ENCODE measurements at regions not wholly inside any gene's neighbourhood (a gene's known extent, or its start where the extent isn't known, plus 50 kb on each side); places are given as distances from the start of the nearest gene placed in this dataset.
A peak's percentile ranks its signal among the peaks of the same experiment; 100 is the strongest.
"Not testable (repeated sequence)": the region's sequence is repeated elsewhere in the genome, so short reads cannot be mapped to it uniquely, and the experiment has no call there.

DNA sequence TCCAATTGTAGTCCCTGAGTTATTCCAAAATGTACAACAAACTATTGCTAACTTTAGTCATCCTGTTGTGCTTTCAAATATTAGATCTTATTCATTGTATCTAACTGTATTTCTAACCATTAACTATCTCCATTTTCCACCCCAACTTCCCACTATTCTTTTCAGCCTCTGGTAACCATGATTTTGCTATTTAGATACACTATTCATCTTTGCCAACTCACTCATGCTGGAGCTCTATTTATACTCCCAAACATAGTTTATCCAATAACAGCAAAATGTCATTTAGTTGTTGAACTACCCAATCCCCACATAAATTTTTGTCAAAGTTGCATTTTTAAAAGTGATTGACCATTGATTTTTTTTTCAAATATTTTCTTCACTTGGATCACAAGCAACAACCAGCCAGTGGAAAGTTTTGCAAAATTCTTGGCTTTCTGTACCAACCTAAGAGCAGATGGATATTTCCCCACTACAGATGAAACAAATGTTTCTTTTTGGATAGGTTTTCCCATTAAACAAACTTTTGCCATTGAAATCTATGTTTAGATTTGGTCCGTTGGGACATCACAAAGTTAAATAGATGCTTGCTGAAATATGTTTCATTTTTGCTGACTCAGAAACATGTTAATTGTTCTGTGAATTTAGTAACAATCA is 866.0 kb downstream of the LTN1 start:
- DNase-seq (ENCODE audit: low spot score), result no peak

DNA sequence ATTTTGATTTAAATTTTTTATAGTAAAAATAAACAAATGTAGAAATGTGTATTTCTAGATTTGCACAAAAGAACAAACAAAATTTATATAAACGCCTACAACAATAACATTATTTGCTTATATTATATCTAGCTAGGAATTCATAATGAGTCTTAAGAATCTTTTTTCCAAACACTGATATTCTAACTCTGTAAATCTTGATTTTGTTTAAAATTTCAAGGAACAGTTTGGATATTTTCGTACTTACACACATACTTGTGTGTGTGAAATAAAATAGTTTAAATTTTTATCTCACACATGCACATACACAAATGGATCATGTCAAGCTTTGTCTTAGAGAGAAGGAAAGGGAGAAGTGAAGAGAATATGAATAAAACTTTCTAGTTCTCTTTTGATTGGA is 868.1 kb downstream of the LTN1 start:
- DNase-seq (ENCODE audit: low spot score), result no peak

DNA sequence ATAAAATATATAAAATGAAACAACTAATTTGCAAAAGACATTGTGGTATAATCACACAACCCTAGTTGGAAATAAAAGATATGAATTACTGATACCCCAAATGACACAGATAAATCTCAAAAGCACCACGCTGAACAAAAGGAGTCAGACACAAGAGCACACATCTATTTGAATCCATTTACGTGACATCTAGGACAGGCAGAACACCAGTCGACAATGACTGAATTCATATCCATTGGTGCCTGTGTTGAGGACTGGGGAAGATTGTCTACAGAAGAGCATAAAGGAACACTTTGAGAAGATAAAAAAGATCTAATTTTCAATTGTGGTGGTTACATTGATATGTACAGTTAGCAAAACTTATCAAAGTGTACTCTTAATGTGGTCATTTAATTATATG is 874.1 kb downstream of the LTN1 start:
- DNase-seq (ENCODE audit: low spot score), result no peak

DNA sequence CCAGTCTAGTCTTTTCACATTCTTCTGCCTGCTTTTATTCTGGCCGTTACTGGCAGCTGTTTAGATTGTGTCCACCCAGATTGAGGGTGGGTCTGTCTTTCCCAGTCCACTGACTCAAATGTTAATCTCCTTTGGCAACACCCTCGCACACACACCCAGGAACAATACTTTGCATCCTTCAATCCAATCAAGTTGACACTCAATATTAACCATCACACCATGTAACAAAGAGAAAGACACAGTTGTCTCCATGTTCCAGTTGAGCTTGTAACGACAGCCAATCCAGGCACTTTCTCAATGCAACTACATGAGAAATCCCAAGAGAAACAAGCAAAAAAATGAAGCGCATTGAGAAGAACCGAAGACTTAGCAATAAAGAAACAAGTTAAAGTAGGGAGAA is 877.7 kb downstream of the LTN1 start:
- not testable (repeated sequence) for DNase-seq (ENCODE audit: low spot score)

DNA sequence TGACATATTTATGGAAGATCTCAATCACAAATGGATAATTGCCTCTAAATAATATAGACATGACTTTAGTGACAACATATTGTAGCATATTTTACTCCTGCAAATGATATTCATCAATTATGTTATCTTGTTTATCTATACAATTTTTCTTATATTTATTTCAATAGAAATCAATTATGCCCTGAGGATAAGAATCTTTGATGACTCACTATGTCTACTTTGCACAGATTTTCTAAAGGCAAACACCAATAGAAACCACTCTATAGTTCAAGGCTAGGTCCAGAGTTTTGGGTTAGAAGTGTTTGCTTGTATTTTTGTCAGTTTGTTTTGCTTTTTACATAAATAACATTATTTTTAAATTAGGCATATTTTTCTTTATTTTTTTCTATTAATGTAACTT is 879.0 kb downstream of the LTN1 start:
- DNase-seq (ENCODE audit: low spot score), result no peak

DNA sequence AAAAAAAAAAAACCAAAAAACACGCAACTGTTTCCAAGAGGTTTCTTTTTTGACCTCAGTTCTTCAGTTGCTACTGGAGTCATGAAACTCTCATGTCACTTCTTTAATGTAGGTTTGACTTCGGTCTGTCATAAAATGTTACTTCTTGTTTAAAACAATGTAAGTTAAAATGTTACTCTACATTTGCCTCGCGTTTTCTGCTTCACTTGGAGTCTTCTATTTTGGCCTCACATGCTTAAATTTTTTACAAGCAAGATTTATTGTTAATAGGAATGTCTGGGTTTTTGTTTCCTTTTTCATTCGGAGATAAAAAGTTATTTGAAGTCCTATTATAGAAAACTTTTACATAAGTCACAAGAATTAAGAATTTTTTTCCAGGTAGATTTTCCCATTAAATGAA is 880.2 kb downstream of the LTN1 start:
- no peak for DNase-seq (ENCODE audit: low spot score)

DNA sequence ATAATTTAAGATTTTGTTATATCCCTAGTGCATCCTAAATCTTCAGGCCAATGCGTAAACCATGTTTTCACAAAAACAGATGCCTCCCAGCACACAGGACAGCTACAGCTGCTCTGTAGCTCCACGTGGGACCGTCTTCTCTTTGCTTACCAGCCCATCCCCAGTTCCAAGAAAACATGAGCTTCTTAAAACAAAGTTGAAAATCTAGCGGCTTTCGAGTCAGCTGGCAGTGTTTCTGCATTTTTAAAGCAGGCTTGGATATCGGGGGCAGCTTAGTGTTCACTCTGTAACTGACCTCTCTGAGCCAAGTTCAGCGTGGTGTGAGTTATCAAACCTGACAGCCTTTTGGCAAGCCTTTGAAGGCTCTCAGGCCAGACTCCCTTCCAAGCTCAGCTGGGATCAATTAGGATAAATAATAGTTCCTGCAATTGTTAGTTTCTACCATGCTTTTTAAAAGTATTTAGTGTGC is 881.5 kb downstream of the LTN1 start:
- DNase-seq (ENCODE audit: low spot score), result no peak

DNA sequence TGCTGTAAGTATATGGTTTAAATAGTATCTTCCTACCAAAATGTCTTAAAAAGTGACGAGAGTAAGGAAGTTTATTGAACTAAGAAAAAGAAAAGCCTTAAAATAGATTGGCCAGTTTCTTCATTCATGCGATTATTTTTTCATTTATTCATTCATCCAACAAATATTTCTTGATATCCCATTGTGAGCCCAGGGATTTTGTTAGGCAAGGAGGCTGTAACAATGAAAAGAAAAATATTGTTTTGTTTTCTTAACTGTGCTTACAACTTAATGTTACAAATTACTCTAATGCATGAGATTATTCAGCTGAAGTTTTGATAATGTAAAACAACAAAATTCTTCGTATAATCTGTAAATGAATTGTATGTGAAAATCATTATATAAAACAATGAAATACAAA is 882.0 kb downstream of the LTN1 start:
- no peak for DNase-seq (ENCODE audit: low spot score)

DNA sequence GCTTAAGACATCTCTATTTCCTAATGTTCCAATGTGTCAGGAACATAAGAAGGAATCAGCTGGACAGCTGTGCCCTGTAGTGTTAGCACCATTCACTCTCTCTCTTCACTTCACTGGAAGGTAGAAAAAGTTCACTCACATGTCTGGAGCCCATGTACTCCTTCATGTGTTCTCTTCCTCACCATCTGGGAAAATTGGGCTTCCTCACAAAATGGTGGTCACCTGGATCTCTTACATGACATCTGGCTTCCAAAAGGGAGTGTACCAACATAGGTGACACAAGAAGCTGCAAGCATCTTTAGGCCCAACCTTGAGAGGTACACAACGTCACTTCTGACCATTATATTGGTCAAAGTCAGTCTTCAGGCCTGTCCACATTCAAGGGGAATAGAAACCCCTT is 882.6 kb downstream of the LTN1 start:
- DNase-seq (ENCODE audit: low spot score), result no peak

DNA sequence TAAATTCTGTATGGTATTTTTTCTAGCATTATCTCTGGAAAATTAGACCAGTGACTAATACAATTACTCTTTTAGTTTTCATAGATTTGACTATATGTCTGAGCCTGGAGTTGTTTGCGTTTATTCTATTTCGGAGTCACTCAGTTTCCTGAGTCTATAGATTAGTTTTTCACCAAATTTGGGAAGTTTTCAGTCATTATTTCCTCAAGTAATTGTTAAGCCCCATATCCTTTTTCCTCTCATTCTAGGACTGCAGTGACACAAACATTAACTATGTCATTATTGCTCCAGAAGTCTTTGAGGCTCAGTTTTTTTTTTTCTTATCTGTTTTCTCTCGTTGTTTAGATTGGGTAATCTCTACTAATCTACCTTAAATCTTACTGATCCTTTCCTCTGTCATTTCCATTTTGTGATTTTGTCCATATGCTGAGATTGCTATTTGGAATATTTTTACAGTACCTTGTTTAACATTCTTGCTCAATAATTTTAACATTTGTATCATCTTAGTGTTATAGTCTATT is 886.2 kb downstream of the LTN1 start:
- DNase-seq (ENCODE audit: low spot score), result no peak

DNA sequence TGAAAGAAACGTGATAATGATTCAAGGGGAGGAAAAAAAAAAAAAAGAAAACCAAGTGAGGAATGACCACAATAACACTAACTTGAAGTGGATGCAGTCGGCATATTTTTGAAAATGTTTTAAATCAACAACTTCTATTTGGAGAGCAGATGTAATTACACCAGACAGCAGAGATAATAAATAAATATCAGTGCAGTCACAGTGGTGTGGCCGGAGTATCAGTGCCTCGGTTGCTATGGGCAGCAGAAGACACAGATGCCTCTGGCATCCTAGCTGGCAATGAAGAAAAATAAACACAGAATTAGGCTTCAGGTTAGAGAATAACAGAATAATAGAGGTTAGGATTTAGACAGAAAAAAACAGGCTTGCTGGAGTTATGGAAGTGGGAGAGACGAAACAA is 888.3 kb downstream of the LTN1 start:
- no peak for DNase-seq (ENCODE audit: low spot score)

DNA sequence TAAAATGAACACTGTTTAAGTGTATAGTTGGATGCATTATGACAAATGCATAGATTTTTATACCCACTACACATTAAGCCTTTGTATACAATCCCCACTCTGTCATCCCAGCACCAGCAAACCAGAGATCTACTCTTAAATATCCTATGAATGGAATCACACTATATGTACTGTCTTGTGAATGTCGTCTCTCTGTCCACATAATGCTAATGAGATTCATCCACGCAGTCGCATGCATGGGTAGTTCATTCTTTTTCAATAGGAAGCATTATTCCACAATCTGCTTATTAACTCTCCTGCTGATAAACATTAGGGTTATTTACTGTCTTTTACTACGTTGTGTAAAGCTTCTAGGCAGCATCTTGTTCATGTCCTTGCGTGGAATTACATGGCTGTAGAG is 892.3 kb downstream of the LTN1 start:
- no peak for DNase-seq (ENCODE audit: low spot score)

DNA sequence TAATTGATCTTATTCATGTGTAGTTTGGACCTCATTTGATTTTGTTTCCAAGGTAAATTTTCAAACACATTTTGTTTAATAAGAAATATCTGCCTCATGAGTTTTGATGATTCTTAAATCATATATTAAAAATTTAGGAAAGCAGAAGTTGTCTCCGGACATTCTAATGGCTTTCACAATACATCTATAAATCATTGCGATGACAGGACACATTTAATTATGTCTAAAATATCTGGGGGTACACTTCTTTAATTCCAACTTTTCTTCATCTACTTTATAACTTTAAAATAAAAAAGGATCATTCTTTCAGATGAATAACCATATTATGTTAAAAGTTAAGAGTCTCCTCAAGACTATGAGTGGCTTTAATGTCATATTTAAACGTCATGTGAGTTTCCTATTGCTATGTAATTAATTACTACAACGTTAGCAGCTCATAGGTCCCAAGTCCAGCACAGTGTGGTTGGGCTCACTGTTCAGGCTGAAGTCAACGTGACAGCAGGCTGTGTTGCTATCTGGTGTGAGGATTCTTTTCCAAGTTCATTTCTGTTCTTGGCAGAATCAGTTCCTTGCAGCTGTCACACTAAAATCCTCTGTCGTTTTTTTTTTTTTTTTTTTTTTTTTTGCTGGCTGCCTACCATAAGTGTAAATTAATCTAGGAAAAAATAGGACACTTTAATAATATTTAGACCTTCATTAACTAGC is 893.5 kb downstream of the LTN1 start:
- no peak for DNase-seq (ENCODE audit: low spot score)

DNA sequence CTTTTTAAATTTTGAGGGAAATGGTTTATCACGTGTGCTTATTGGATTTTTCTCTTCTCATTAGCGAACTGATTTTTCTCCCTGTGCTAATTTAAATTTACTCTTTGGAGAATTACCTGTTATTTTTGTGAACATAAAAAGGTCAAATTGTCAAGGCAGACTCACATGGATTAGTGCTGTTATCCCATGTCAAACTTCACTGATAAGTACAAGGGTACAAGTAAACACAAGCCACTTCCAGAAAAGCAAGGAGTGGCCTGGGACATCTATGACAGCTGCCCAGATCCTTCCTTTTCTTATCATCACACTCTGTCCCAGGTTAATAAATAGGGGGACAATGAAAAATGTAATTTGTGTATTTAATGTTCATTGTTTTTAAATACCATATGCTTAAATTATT is 901.2 kb downstream of the LTN1 start:
- no peak for DNase-seq (ENCODE audit: low spot score)

DNA sequence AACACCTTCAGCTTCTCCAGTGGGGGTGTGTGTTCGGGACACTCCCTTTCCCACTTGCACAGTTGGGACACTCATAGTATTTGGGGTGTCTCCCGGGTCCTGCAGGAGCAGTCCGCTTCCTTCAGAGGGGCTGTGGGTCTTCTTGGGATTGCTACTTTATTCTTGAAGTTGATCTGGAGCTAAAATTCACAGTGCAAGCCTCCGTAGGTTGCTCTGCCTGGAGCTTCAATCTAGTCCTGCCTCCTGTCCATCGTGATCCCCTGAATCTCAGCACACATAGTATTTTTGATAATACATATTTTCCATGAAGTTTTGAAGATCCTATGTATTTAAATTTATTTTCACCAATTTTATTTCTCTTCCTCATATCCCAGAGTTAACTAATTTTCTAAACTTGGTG is 902.1 kb downstream of the LTN1 start:
- DNase-seq (ENCODE audit: low spot score), result no peak

DNA sequence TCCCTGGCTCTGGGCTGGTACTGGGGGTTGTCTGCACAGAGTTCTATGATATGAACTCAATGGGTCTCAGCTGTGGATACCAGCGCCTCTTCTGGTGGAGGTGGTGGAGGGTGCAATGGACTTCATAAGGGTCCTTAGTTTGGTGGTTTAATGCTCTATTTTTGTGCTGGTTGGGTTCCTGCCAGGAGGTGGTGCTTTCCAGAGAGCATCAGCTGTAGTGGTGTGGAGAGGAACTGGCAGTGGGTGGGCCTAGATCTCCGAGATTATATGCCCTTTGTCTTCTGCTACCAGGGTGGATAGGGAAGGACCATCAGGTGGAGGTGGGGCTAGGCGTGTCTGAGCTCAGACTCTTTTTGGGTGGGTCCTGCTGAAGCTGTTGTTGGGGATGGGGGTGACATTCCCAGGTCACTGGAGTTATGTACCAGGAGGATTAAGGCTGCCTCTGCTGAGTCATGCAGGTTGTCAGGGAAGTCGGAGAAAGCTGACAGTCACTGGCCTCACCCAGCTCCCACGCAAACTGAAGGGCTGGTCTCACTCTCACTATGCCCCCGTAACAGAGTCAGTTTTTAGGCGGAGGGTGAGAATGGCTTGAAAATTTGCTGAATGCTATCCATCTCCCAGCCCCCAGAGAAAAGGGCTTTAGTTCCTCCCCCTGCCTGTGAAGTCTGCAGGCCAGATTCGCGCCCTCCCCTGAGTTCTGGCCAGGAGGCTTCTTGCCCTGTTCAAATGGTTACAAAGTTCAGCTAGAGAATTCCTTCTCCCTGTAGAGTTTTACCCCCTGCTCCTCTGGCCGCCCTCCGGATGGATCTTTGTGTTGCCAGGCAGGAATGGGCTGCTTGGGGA is 902.9 kb downstream of the LTN1 start:
- no peak for DNase-seq (ENCODE audit: low spot score)

DNA sequence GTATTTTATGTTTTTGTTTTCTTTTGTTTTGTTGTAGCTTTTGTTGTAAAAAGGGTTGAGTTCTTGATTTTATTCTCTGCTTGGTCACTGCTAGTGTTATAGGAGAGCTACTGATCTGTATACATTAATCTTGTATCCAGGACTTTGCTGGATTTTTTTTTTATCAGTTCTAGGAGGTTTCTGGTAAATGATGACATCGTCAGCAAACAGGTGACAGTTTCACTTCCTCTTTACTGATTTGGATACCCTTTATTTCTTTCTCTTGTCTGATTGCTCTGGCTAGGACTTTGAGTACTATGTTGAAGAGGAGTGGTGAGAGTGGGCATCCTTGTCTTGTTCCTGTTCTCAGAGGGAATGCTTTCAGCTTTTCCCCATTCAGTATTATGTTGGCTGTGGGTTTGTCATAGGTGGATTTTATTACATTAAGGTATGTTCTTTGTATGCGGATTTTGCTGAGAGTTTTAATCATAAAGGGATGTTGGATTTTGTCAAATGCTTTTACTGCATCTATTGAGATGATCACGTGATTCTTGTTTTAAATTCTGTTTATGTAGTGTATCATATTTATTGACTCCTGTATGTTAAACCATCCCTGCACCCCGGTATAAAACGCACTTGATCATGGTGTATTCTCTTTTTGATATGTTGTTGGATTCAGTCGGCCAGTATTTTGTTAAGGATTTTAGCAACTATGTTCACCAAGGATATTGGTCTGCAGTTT is 905.7 kb downstream of the LTN1 start:
- DNase-seq (ENCODE audit: low spot score), result peak; percentile 38

DNA sequence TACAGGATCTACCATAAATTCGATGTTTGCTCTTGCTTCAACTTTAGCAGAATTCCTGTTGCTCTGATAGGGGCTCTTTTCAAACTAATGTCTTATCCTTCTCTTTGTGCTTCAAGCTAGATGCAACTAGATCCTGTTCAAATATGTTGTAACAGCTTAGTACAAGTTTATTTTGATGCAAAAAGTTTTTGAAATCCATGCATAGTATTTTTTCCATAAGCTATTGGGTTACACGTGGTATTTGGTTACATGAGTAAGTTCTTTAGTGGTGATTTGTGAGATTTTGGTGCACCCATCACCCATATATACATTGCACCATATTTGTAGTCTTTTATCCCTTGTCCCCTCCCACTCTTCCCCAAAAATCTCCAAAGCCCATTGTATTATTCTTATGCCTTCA is 907.7 kb downstream of the LTN1 start:
- no peak for DNase-seq (ENCODE audit: low spot score)

DNA sequence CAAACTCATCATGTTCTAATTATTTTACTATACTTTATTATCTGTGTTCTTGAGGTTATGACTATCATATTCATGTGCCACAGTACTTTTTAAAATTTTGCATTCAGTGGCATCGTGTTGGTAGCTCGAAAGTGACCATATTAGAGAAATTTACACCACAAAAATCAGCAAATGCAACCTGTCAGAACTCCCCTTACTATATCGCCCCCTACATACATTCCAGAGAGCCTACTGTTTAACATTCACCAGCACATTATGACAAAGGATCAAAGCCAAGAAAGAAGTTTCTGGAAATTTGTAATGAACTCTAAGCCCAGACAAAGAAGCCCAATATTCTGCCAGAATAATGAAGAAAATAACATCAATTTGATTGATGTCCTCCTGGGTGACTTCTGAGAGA is 909.3 kb downstream of the LTN1 start:
- DNase-seq (ENCODE audit: low spot score), result no peak

DNA sequence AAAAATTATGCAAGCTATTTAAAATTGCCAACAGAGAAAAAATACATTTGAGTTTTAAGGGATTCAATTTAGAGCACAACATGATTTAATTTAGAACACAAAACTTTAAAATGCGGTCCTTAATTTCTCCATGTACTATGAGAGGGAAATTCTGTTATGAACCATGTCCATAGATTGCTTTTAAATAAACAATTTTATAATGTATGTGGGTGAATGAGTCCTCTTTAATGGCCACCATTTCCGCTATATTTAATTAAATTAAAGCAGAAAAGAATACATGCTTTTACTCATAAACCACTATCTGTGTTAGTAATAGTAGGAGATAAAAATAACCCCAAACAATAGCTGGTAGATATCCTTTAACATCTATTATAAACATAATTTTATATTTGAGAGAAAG is 914.6 kb downstream of the LTN1 start:
- no peak for DNase-seq (ENCODE audit: low spot score)

DNA sequence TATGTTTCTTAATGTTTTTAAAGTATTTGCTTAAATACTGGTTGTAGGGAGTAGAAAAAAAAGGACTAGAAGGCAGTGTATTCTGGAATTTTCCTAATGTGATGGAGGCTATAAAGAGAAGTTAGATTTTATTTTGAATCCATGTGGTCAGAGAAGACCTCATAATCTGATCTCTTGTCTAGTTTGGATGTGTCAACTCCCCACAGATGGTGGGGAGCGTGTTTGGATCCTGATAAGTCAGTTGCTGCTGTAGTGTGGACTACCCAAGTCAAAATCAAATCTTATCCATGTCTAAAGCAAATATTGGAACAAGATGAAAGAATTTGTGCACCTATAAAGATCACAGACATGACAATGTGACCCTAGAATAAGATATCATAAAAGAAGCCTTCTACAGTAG is 918.0 kb downstream of the LTN1 start:
- DNase-seq (ENCODE audit: low spot score), result no peak

DNA sequence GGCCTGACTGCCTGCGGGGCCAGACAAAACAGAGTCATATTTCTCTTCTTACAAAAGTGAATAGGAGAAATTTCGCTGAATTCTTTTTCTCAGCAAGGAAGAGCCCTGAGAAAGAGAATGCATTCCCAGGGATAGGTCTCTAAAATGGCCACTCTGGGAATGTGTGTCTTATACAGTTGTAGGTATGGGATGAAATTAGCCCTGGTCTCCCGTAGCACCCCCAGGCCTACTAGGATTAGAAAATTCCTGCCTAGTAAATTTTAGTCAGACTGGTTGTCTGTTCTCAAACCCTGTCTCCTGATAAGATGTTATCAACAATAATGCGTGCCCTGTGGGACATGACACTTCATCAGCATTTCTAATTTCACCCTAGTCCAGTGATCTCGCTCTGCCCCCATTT is 920.1 kb downstream of the LTN1 start:
- DNase-seq (ENCODE audit: low spot score), result no peak
